GM12878 (cell line): ENCODE measurements at regions not wholly inside any gene's neighbourhood (a gene's known extent, or its start where the extent isn't known, plus 50 kb on each side); places are given as distances from the start of the nearest gene placed in this dataset.

ENCODE experiments used
- ATF3 ChIP-seq: IDR thresholded peaks from 2 replicates; pipeline ENCODE4 v1.6.1; 2011; ENCODE audit warnings: low read depth, mild to moderate bottlenecking, low read length, moderate library complexity, borderline replicate concordance; ENCODE audit errors: extremely low read depth
- CTCF ChIP-seq, 3 experiments: IDR thresholded peaks in 2 of 3; conservative IDR thresholded peaks in 1 of 3; 2 replicates each; pipeline ENCODE4 v1.5.1; 2011; ENCODE audit warnings: low read depth in 3 of 3, low read length in 3 of 3, mild to moderate bottlenecking in 3 of 3, control low read depth in 2 of 3, moderate library complexity in 2 of 3, inconsistent platforms in 1 of 3, mixed read lengths in 1 of 3; ENCODE audit not compliant: control insufficient read depth in 2 of 3, insufficient read depth in 1 of 3; ENCODE audit errors: extremely low read depth in 1 of 3
- DPF2 ChIP-seq: fragments of 450-650 bp; IDR thresholded peaks from 2 replicates; pipeline ENCODE4 v1.6.1; 2017; ENCODE audit warnings: mild to moderate bottlenecking
- HDAC6 ChIP-seq: fragments of 200-600 bp; sonication (generic); IDR thresholded peaks from one replicate; pipeline ENCODE4 v1.8.0; 2017; ENCODE audit warnings: antibody characterized with exemption; ENCODE audit not compliant: unreplicated experiment
- IKZF1 ChIP-seq: fragments of 450-650 bp; conservative IDR thresholded peaks from 2 replicates; pipeline ENCODE4 v1.6.1; 2017; ENCODE audit warnings: antibody characterized with exemption, mild to moderate bottlenecking
- JUNB ChIP-seq: IDR thresholded peaks from 2 replicates; pipeline ENCODE4 v1.6.1; 2016; ENCODE audit warnings: antibody characterized with exemption, mild to moderate bottlenecking
- NKRF ChIP-seq: fragments of 450-650 bp; conservative IDR thresholded peaks from 2 replicates; pipeline ENCODE4 v1.6.1; 2017; ENCODE audit warnings: mild to moderate bottlenecking, moderate library complexity
- PML ChIP-seq: IDR thresholded peaks from 2 replicates; pipeline ENCODE4 v1.6.1; 2012; ENCODE audit warnings: low read length, inconsistent platforms
- RAD21 ChIP-seq: IDR thresholded peaks from 2 replicates; pipeline ENCODE4 v1.6.1; 2011; ENCODE audit warnings: mild to moderate bottlenecking, low read depth, low read length, moderate library complexity; ENCODE audit not compliant: insufficient read depth
- REST ChIP-seq: IDR thresholded peaks from 2 replicates; pipeline ENCODE4 v1.6.1; 2012; ENCODE audit warnings: mild to moderate bottlenecking, low read depth, low read length
- SP1 ChIP-seq: IDR thresholded peaks from one replicate; pipeline ENCODE4 v1.6.1; 2011; ENCODE audit warnings: low read depth, low read length
- SPI1 ChIP-seq: IDR thresholded peaks from 2 replicates; pipeline ENCODE4 v1.6.1; 2011; ENCODE audit warnings: low read depth, mild to moderate bottlenecking, low read length, moderate library complexity, borderline replicate concordance; ENCODE audit not compliant: insufficient read depth
- YY1 ChIP-seq: IDR thresholded peaks from 2 replicates; pipeline ENCODE4 v1.6.1; 2011; ENCODE audit warnings: low read depth, mild to moderate bottlenecking, low read length

- no peak for TF ChIP-seq HDAC6
- no peak for TF ChIP-seq REST
- no peak for TF ChIP-seq SPI1
- no peak for TF ChIP-seq RAD21
- TF ChIP-seq SP1, result no peak
- TF ChIP-seq CTCF (IDR thresholded peaks at IDR 0.05 in 2 of 3, conservative IDR thresholded peaks at IDR 0.05 in 1 of 3; ENCODE audit: control insufficient read depth in 2 of 3, extremely low read depth in 1 of 3, insufficient read depth in 1 of 3, low read depth in 3 of 3, low read length in 3 of 3), result no peak
- TF ChIP-seq IKZF1, result no peak
- TF ChIP-seq YY1, result no peak
- no peak for TF ChIP-seq NKRF
- TF ChIP-seq PML, result no peak
- no peak for TF ChIP-seq ATF3
- TF ChIP-seq DPF2, result no peak
- no peak for TF ChIP-seq JUNB
These were observed 184.8 kb downstream of the GBA3 start for GRCh38 chr4:22877486-22878052.
